Body of pancreas (tissue), 4 donors: ENCODE measurements at regions not wholly inside any gene's neighbourhood (a gene's known extent, or its start where the extent isn't known, plus 50 kb on each side); places are given as distances from the start of the nearest gene placed in this dataset.

ENCODE experiments used
- POLR2A ChIP-seq, 3 donors: fragments of 450-650 bp; IDR thresholded peaks; one replicate each; pipeline ENCODE4 v1.6.1; 2016; ENCODE audit warnings: antibody characterized with exemption in 3 of 3, mild to moderate bottlenecking in 2 of 3
- TF ChIP-seq, protein P1 (sequence below), 7 experiments: fragments of 450-650 bp in 4 of 7; fragments of 200-600 bp in 3 of 7; sonication (generic) in 3 of 7; IDR thresholded peaks; one replicate each; pipeline ENCODE4 v1.5.1; 2016 to 2019; ENCODE audit warnings: antibody characterized with exemption in 7 of 7

DNA sequence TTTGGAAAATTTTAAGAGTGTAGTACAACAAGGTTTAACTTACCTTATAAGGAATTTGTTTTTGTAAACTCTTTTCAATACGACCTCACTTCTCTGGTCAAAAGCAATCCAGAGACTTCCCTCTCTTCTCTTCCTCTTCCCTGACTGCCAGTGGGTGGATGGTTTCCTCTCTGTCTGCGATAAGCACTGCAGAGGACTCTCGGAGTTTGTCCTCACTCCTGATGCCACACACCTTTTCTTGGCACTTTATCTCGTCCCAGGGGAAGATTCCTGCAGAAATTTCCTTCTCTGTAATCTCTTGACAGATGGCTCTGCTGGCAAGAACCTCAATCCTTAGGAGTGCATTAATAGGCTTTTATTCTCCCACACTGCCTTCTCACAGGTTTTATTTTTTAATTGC lies 641.6 kb downstream of the NR2F1-AS1 start:
- TF ChIP-seq, protein P1, sequence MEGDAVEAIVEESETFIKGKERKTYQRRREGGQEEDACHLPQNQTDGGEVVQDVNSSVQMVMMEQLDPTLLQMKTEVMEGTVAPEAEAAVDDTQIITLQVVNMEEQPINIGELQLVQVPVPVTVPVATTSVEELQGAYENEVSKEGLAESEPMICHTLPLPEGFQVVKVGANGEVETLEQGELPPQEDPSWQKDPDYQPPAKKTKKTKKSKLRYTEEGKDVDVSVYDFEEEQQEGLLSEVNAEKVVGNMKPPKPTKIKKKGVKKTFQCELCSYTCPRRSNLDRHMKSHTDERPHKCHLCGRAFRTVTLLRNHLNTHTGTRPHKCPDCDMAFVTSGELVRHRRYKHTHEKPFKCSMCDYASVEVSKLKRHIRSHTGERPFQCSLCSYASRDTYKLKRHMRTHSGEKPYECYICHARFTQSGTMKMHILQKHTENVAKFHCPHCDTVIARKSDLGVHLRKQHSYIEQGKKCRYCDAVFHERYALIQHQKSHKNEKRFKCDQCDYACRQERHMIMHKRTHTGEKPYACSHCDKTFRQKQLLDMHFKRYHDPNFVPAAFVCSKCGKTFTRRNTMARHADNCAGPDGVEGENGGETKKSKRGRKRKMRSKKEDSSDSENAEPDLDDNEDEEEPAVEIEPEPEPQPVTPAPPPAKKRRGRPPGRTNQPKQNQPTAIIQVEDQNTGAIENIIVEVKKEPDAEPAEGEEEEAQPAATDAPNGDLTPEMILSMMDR (IDR thresholded peaks at IDR 0.05), result no peak
- no peak for TF ChIP-seq POLR2A (IDR thresholded peaks at IDR 0.05)
